ENCODE measurements at regions not wholly inside any gene's neighbourhood (a gene's known extent, or its start where the extent isn't known, plus 50 kb on each side); places are given as distances from the start of the nearest gene placed in this dataset.

DNA sequence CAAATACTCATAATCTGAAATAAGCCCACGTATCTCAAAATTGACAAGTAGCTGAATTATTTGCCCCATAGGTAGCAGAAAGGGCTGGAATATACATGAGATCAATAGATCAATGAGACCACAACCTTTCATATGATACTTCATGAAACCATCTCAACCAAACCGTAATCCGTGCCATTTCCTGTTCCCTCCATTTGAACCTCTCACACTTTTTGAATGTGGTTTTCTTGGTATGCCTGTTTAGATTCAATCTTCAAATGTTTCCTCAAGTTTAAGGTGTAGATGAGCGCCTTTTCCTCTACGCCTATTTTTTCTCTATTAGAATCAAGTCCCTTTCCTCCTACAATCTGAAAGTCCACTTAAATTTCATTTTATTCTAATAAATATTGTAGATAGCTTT is 805.5 kb downstream of the EFNA5 start:
- TF ChIP-seq, protein P1, sequence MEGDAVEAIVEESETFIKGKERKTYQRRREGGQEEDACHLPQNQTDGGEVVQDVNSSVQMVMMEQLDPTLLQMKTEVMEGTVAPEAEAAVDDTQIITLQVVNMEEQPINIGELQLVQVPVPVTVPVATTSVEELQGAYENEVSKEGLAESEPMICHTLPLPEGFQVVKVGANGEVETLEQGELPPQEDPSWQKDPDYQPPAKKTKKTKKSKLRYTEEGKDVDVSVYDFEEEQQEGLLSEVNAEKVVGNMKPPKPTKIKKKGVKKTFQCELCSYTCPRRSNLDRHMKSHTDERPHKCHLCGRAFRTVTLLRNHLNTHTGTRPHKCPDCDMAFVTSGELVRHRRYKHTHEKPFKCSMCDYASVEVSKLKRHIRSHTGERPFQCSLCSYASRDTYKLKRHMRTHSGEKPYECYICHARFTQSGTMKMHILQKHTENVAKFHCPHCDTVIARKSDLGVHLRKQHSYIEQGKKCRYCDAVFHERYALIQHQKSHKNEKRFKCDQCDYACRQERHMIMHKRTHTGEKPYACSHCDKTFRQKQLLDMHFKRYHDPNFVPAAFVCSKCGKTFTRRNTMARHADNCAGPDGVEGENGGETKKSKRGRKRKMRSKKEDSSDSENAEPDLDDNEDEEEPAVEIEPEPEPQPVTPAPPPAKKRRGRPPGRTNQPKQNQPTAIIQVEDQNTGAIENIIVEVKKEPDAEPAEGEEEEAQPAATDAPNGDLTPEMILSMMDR (IDR thresholded peaks at IDR 0.05): no peak
- no peak for TF ChIP-seq POLR2A (IDR thresholded peaks at IDR 0.05)

Measured in right lobe of liver (tissue), 4 donors.